NCI-H1092 treated with DMSO at 0.1 percent for 48 hours (cell line): ENCODE measurements at regions not wholly inside any gene's neighbourhood (a gene's known extent, or its start where the extent isn't known, plus 50 kb on each side); places are given as distances from the start of the nearest gene placed in this dataset.

ENCODE experiments used
- DNase-seq: peaks from one replicate; lab custom pipeline; 2025; lab: John Stamatoyannopoulos, UW

GRCh38 chr1:23615423-23615822 lies 56.1 kb upstream of the ID3 start:
- DNase-seq, result no peak

- DNase-seq, result no peak
Observed at GRCh38 chr1:23614032-23614660, 54.8 kb upstream of the ID3 start.

GRCh38 chr1:23613191-23614031 lies 54.1 kb upstream of the ID3 start:
- DNase-seq, result no peak

GRCh38 chr1:23611601-23612327 lies 52.5 kb upstream of the ID3 start:
- no peak for DNase-seq

GRCh38 chr1:23610677-23611076 lies 51.4 kb upstream of the ID3 start:
- no peak for DNase-seq

GRCh38 chr1:23609971-23610370 lies 50.7 kb upstream of the ID3 start:
- no peak for DNase-seq
